Peyer's patch (tissue), 4 donors: ENCODE measurements at regions not wholly inside any gene's neighbourhood (a gene's known extent, or its start where the extent isn't known, plus 50 kb on each side); places are given as distances from the start of the nearest gene placed in this dataset.

Experiments
- POLR2A ChIP-seq, 2 donors: fragments of 450-650 bp; IDR thresholded peaks; one replicate each; pipeline ENCODE4 v1.5.1; 2017; ENCODE audit warnings: antibody characterized with exemption in 2 of 2, mild to moderate bottlenecking in 2 of 2, moderate library complexity in 2 of 2
- TF ChIP-seq, protein P1 (sequence below), 6 experiments: fragments of 450-650 bp in 4 of 6; fragments of 200-600 bp in 2 of 6; sonication (generic) in 1 of 6; IDR thresholded peaks; one replicate each; pipeline ENCODE4 v1.5.1; 2017 to 2019; ENCODE audit warnings: antibody characterized with exemption in 6 of 6, mild to moderate bottlenecking in 3 of 6, moderate library complexity in 1 of 6

DNA sequence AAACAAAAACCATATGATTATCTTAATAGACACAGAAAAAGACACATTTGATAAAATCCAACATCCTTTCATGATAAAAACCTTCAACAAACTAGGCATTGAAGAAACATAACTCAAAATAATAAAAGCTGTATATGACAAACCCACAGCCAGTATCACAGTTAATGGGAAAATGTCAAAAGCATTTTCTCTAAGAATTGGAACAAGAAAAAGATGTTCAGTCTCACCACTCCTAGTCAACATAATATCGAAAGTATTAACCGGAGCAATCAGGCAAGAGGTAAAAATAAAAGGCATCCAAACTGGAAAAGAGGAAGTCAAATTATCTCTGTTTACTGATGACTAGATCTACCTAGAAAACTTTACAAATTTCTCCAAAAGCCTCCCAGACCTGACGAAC, 684.2 kb upstream of the SPRY2 start:
- TF ChIP-seq, protein P1, sequence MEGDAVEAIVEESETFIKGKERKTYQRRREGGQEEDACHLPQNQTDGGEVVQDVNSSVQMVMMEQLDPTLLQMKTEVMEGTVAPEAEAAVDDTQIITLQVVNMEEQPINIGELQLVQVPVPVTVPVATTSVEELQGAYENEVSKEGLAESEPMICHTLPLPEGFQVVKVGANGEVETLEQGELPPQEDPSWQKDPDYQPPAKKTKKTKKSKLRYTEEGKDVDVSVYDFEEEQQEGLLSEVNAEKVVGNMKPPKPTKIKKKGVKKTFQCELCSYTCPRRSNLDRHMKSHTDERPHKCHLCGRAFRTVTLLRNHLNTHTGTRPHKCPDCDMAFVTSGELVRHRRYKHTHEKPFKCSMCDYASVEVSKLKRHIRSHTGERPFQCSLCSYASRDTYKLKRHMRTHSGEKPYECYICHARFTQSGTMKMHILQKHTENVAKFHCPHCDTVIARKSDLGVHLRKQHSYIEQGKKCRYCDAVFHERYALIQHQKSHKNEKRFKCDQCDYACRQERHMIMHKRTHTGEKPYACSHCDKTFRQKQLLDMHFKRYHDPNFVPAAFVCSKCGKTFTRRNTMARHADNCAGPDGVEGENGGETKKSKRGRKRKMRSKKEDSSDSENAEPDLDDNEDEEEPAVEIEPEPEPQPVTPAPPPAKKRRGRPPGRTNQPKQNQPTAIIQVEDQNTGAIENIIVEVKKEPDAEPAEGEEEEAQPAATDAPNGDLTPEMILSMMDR (IDR thresholded peaks at IDR 0.05), result no peak
- TF ChIP-seq POLR2A (IDR thresholded peaks at IDR 0.05), result no peak
